A673 (cell line): ENCODE measurements at regions not wholly inside any gene's neighbourhood (a gene's known extent, or its start where the extent isn't known, plus 50 kb on each side); places are given as distances from the start of the nearest gene placed in this dataset.

Experiments
- BruUV-seq: library from RNA; stranded (reverse); fragments of 400-500 nt; replicated peaks from 2 replicates; lab custom pipeline; 2021; lab: Mats Ljungman, UMichigan
- CTCF ChIA-PET: fragments of 300-600 bp; sonication (Branson Sonifier 250); formaldehyde crosslinking; loops from one replicate; lab custom pipeline; 2022; ENCODE audit warnings: antibody characterized with exemption; lab: Charles Lee
- POLR2A ChIA-PET: fragments of 300-600 bp; sonication (Branson Sonifier 250); formaldehyde crosslinking; loops from one replicate; lab custom pipeline; 2022; ENCODE audit warnings: antibody characterized with exemption; ENCODE audit not compliant: low non-redundant PET; lab: Charles Lee
- DNase-seq: peaks from one replicate; pipeline ENCODE4 v3.0.0-alpha.2; 2015; ENCODE audit warnings: low spot score
- H3K27ac ChIP-seq: fragments of 200-600 bp; sonication (generic); 2 replicates; pipeline ENCODE4 v1.5.1; 2016; ENCODE audit warnings: mixed run types, low read depth, mild to moderate bottlenecking, mixed read lengths, antibody characterized with exemption, low read length; ENCODE audit not compliant: poor library complexity, severe bottlenecking
- H3K27me3 ChIP-seq: fragments of 200-600 bp; sonication (generic); replicated peaks from 2 replicates; pipeline ENCODE4 v1.6.1; 2017; ENCODE audit warnings: mixed run types, low read depth, mild to moderate bottlenecking, mixed read lengths, antibody characterized with exemption, low read length; ENCODE audit not compliant: insufficient read depth, poor library complexity
- H3K36me3 ChIP-seq: fragments of 200-600 bp; sonication (generic); 2 replicates; pipeline ENCODE4 v1.6.1; 2016; ENCODE audit warnings: mixed run types, mild to moderate bottlenecking, mixed read lengths, antibody characterized with exemption, low read length; ENCODE audit not compliant: insufficient read depth, poor library complexity, severe bottlenecking
- H3K4me1 ChIP-seq: fragments of 200-600 bp; sonication (generic); 2 replicates; pipeline ENCODE4 v1.6.1; 2017; ENCODE audit warnings: mixed run types, mild to moderate bottlenecking, mixed read lengths, antibody characterized with exemption, low read length; ENCODE audit not compliant: insufficient read depth, poor library complexity, severe bottlenecking
- H3K4me3 ChIP-seq: fragments of 200-600 bp; sonication (generic); 2 replicates; pipeline ENCODE4 v1.5.1; 2016; ENCODE audit warnings: low read depth, mixed run types, mild to moderate bottlenecking, mixed read lengths, low read length; ENCODE audit not compliant: poor library complexity, severe bottlenecking
- H3K9me3 ChIP-seq: fragments of 200-600 bp; sonication (generic); 2 replicates; pipeline ENCODE4 v1.6.1; 2016; ENCODE audit warnings: mixed run types, low read depth, mild to moderate bottlenecking, mixed read lengths, antibody characterized with exemption, low read length; ENCODE audit not compliant: poor library complexity, severe bottlenecking
- EZH2 ChIP-seq: fragments of 200-600 bp; sonication (generic); IDR thresholded peaks from 2 replicates; pipeline ENCODE4 v1.6.1; 2017; ENCODE audit warnings: borderline replicate concordance, low read depth, mild to moderate bottlenecking, mixed read lengths, antibody characterized with exemption, low read length; ENCODE audit not compliant: poor library complexity, severe bottlenecking
- intact Hi-C: fragments of 100-400 bp; cut with micrococcal nuclease; formaldehyde crosslinking; loops from one replicate; pipeline ENCODE4 v1.10.0; 2022; ENCODE audit not compliant: unreplicated experiment
- TF ChIP-seq, protein P1 (sequence below): fragments of 300-800, 200-600 bp; sonication (generic); conservative IDR thresholded peaks from 2 replicates; pipeline ENCODE4 v1.5.1; 2017; ENCODE audit warnings: low read depth, mild to moderate bottlenecking, antibody characterized with exemption, low read length, moderate library complexity, mixed read lengths

DNA sequence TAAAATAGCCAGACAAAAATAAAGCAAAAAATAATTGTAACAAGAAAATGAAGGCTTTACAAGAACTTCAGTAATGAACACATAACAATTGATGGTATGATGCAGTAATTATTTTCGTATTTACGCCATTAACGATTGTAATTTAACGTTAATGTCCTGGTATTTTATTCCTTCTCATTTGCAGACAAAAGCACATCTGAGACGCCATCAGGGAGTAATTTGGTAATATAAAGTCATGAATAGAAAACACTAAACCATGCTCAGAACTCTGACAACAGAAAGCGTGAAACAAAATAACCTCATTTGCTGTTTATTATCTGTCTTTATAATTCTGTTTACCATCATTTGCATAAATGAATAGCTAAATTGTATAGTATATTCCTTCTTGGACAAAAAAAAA, 336.6 kb upstream of the THRB start:
- no peak for TF ChIP-seq EZH2
- TF ChIP-seq, protein P1, sequence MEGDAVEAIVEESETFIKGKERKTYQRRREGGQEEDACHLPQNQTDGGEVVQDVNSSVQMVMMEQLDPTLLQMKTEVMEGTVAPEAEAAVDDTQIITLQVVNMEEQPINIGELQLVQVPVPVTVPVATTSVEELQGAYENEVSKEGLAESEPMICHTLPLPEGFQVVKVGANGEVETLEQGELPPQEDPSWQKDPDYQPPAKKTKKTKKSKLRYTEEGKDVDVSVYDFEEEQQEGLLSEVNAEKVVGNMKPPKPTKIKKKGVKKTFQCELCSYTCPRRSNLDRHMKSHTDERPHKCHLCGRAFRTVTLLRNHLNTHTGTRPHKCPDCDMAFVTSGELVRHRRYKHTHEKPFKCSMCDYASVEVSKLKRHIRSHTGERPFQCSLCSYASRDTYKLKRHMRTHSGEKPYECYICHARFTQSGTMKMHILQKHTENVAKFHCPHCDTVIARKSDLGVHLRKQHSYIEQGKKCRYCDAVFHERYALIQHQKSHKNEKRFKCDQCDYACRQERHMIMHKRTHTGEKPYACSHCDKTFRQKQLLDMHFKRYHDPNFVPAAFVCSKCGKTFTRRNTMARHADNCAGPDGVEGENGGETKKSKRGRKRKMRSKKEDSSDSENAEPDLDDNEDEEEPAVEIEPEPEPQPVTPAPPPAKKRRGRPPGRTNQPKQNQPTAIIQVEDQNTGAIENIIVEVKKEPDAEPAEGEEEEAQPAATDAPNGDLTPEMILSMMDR: no peak
- Histone ChIP-seq H3K27ac (no peak overlapping the region), H3K4me1 (peaks cover 11% of the 10 kb centered on the region), H3K9me3 (no peaks in the 10 kb centered on the region), H3K27me3 (peaks cover 55% of the 10 kb centered on the region), H3K4me3 (no peak overlapping the region), H3K36me3 (no peaks in the 10 kb centered on the region)
- ChIA-PET CTCF (no interaction called here), POLR2A (no interaction called here)
- intact Hi-C loops: no loop called here
- no peak for DNase-seq
- no TSS peak for BruUV-seq

DNA sequence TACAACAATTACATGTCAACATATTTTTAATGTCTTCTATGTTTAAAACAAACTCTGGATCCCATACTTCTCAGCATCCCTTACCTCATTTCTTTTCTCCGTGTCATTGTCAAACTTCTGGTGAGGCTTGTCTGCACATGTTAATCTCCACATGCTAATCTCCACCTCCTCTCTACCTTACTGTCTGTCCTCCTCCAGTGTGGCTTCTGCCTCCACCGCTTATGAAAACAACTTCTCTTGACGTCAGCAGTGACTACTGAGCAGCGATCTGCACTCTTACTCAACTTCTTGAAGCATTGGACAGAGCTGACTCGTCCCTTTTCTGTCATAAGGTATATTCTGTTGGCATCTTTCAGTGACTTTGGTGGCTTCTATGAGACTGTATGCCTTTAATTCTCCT, 338.2 kb upstream of the THRB start:
- Histone ChIP-seq H3K4me1 (peaks cover 11% of the 10 kb centered on the region), H3K27me3 (peaks cover 47% of the 10 kb centered on the region), H3K27ac (no peak overlapping the region), H3K36me3 (no peaks in the 10 kb centered on the region), H3K4me3 (no peak overlapping the region), H3K9me3 (no peaks in the 10 kb centered on the region)
- BruUV-seq: no TSS peak
- no peak for DNase-seq
- CTCF ChIA-PET: no interaction called here
- intact Hi-C loops: no loop called here
- POLR2A ChIA-PET: no interaction called here
- TF ChIP-seq EZH2: no peak
- TF ChIP-seq, protein P1: no peak

DNA sequence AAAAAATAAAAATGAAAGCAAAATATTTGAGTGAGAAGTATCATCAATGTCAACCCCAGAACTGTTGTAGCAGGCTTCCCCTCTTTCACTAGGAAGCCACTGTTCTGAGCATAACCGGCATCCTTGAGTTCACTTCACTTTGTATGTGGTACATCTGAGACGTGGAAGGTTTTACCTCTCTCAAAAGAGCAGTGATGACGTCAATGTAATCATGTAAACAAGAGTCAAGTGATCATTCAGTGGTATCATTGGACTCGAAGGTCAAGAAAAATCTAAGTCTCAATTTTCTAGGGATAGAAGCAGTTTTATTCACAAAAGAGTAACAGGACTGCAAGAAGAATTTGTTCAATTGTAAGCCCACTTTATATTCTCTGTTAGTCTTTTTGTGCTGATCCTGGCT, 339.8 kb upstream of the THRB start:
- H3K27ac ChIP-seq: no peak overlapping the region
- DNase-seq: no peak
- no peaks in the 10 kb centered on the region for H3K9me3 ChIP-seq
- CTCF ChIA-PET: no interaction called here
- intact Hi-C loops: no loop called here
- H3K4me1 ChIP-seq: peaks cover 5% of the 10 kb centered on the region
- TF ChIP-seq, protein P1: no peak
- TF ChIP-seq EZH2: no peak
- BruUV-seq: no TSS peak
- H3K27me3 ChIP-seq: peaks cover 47% of the 10 kb centered on the region
- H3K4me3 ChIP-seq: no peak overlapping the region
- no peaks in the 10 kb centered on the region for H3K36me3 ChIP-seq
- POLR2A ChIA-PET: no interaction called here
